ENCODE measurements at regions not wholly inside any gene's neighbourhood (a gene's known extent, or its start where the extent isn't known, plus 50 kb on each side); places are given as distances from the start of the nearest gene placed in this dataset.
A peak's percentile ranks its signal among the peaks of the same experiment; 100 is the strongest.

- DNase-seq (ENCODE audit: low spot score), result peak; percentile 33
Observed at GRCh38 chr13:104798486-104798885, 1732.3 kb upstream of the SLC10A2 start.

- DNase-seq (ENCODE audit: low spot score), result peak; percentile 55
Observed at GRCh38 chr13:104796581-104796980, 1730.4 kb upstream of the SLC10A2 start.

GRCh38 chr13:104785952-104786351, 1719.7 kb upstream of the SLC10A2 start:
- peak; percentile 66 for DNase-seq (ENCODE audit: low spot score)

GRCh38 chr13:104784891-104785290, 1718.7 kb upstream of the SLC10A2 start:
- peak; percentile 96 for DNase-seq (ENCODE audit: low spot score)

GRCh38 chr13:104782741-104783140, 1716.5 kb upstream of the SLC10A2 start:
- DNase-seq (ENCODE audit: low spot score), result no peak

GRCh38 chr13:104779311-104779993, 1713.2 kb upstream of the SLC10A2 start:
- DNase-seq (ENCODE audit: low spot score), result peak; percentile 66

- no peak for DNase-seq (ENCODE audit: low spot score)
Observed at GRCh38 chr13:104773775-104774174, 1707.6 kb upstream of the SLC10A2 start.

GRCh38 chr13:104769545-104769944, 1703.3 kb upstream of the SLC10A2 start:
- no peak for DNase-seq (ENCODE audit: low spot score)

GRCh38 chr13:104766319-104766718, 1700.1 kb upstream of the SLC10A2 start:
- peak; percentile 53 for DNase-seq (ENCODE audit: low spot score)

GRCh38 chr13:104764600-104764999, 1698.4 kb upstream of the SLC10A2 start:
- DNase-seq (ENCODE audit: low spot score), result no peak

- DNase-seq (ENCODE audit: low spot score), result no peak
Observed at GRCh38 chr13:104759069-104759468, 1692.9 kb upstream of the SLC10A2 start.

GRCh38 chr13:104757712-104758111, 1691.5 kb upstream of the SLC10A2 start:
- DNase-seq (ENCODE audit: low spot score), result no peak

- DNase-seq (ENCODE audit: low spot score), result peak; percentile 27
Observed at GRCh38 chr13:104750377-104750776, 1684.2 kb upstream of the SLC10A2 start.

- no peak for DNase-seq (ENCODE audit: low spot score)
Observed at GRCh38 chr13:104740641-104741222, 1674.5 kb upstream of the SLC10A2 start.

GRCh38 chr13:104737713-104738112, 1671.5 kb upstream of the SLC10A2 start:
- DNase-seq (ENCODE audit: low spot score), result peak; percentile 92

- DNase-seq (ENCODE audit: low spot score), result no peak
Observed at GRCh38 chr13:104733427-104733826, 1667.2 kb upstream of the SLC10A2 start.

GRCh38 chr13:104715111-104715510, 1648.9 kb upstream of the SLC10A2 start:
- no peak for DNase-seq (ENCODE audit: low spot score)

- no peak for DNase-seq (ENCODE audit: low spot score)
Observed at GRCh38 chr13:104705031-104705750, 1639.0 kb upstream of the SLC10A2 start.

- DNase-seq (ENCODE audit: low spot score), result no peak
Observed at GRCh38 chr13:104701591-104701990, 1635.4 kb upstream of the SLC10A2 start.

GRCh38 chr13:104694397-104694796, 1628.2 kb upstream of the SLC10A2 start:
- DNase-seq (ENCODE audit: low spot score), result peak; percentile 11

- DNase-seq (ENCODE audit: low spot score), result no peak
Observed at GRCh38 chr13:104693126-104693525, 1626.9 kb upstream of the SLC10A2 start.

GRCh38 chr13:104691767-104692467, 1625.7 kb upstream of the SLC10A2 start:
- no peak for DNase-seq (ENCODE audit: low spot score)
